Thyroid gland (tissue), 4 donors: ENCODE measurements at regions not wholly inside any gene's neighbourhood (a gene's known extent, or its start where the extent isn't known, plus 50 kb on each side); places are given as distances from the start of the nearest gene placed in this dataset.
A peak's percentile ranks its signal among the peaks of the same experiment; 100 is the strongest.

ENCODE experiments used
- DNase-seq, 2 donors: peaks; one replicate each; pipeline ENCODE4 v3.0.0-alpha.2; 2019
- H3K27ac ChIP-seq, 3 donors: fragments of 200-600 bp; sonication (generic); 1 replicate in 2 of 3; 2 replicates in 1 of 3; pipeline ENCODE4 v1.5.1; 2016 to 2019; ENCODE audit warnings: mild to moderate bottlenecking in 1 of 3, moderate library complexity in 1 of 3
- H3K27me3 ChIP-seq: fragments of 200-600 bp; sonication (generic); one replicate; pipeline ENCODE4 v1.5.1; 2019
- H3K36me3 ChIP-seq, 2 donors: fragments of 200-600 bp; sonication (generic); one replicate each; pipeline ENCODE4 v1.5.1; 2016 to 2019
- H3K4me1 ChIP-seq, 2 donors: fragments of 200-600 bp; sonication (generic); one replicate each; pipeline ENCODE4 v1.5.1; 2017 to 2019
- H3K4me3 ChIP-seq, 3 donors: fragments of 200-600 bp; sonication (generic); replicated peaks in 1 of 3; 1 replicate in 2 of 3; 2 replicates in 1 of 3; pipeline ENCODE4 v1.5.1; 2016; ENCODE audit warnings: mild to moderate bottlenecking in 1 of 3
- H3K9me3 ChIP-seq: fragments of 200-600 bp; sonication (generic); one replicate; pipeline ENCODE4 v1.5.1; 2017
- CTCF ChIP-seq, 6 experiments: fragments of 200-600 bp in 3 of 6; fragments of 450-650 bp in 3 of 6; sonication (generic) in 3 of 6; IDR thresholded peaks; one replicate each; pipeline ENCODE4 v1.5.1; 2016 to 2019; ENCODE audit warnings: antibody characterized with exemption in 6 of 6, mild to moderate bottlenecking in 2 of 6, inconsistent platforms in 1 of 6, moderate library complexity in 1 of 6
- POLR2A ChIP-seq, 2 donors: fragments of 450-650 bp; IDR thresholded peaks; one replicate each; pipeline ENCODE4 v1.6.1; 2017; ENCODE audit warnings: antibody characterized with exemption in 2 of 2, mild to moderate bottlenecking in 2 of 2, moderate library complexity in 1 of 2
- WGBS, 2 donors: methylation state at CpG; one replicate each; pipeline ENCODE4 v1.1.5; 2017; 5-methylcytosine and 5-hydroxymethylcytosine counted together
- intact Hi-C: fragments of 100-400 bp; cut with DNase I; formaldehyde crosslinking; loops from one replicate; pipeline ENCODE4 v1.15.1; 2023

- DNase-seq, result peak; percentile 60 to 70
- H3K36me3 ChIP-seq, result no peaks in the 10 kb centered on the region
- H3K27ac ChIP-seq, result no peak overlapping the region
- peaks cover 0 to 13% of the 10 kb centered on the region in 2 donors for H3K4me1 ChIP-seq
- WGBS, 2 donors, result 0 to 15% methylated on average over 6 to 24 of the region's 74 CpGs
- intact Hi-C loops, result loop anchor here (5.0 kb wide), 1 partner anchor 354 kb away; the partner anchor contains the start of gene PCDH8
- H3K4me3 ChIP-seq, result no peak overlapping the region
- TF ChIP-seq POLR2A (IDR thresholded peaks at IDR 0.05) (no peak), CTCF (IDR thresholded peaks at IDR 0.05) (peak in 5 of 6 experiments; percentile 25 to 67 (median 44))
- H3K9me3 ChIP-seq, result no peaks in the 10 kb centered on the region
- H3K27me3 ChIP-seq, result no peaks in the 10 kb centered on the region
These were observed 173.0 kb downstream of the OLFM4 start for GRCh38 chr13:53201454-53202225.

GRCh38 chr13:53204598-53204997 is 176.0 kb downstream of the OLFM4 start:
- no peak overlapping the region for H3K27ac ChIP-seq
- H3K4me3 ChIP-seq, result no peak overlapping the region
- TF ChIP-seq POLR2A (IDR thresholded peaks at IDR 0.05) (no peak), CTCF (IDR thresholded peaks at IDR 0.05) (no peak)
- no peak for DNase-seq
- no peaks in the 10 kb centered on the region for H3K27me3 ChIP-seq
- H3K4me1 ChIP-seq, result peaks cover 0 to 13% of the 10 kb centered on the region in 2 donors
- no peaks in the 10 kb centered on the region for H3K9me3 ChIP-seq
- WGBS, 2 donors, result 74 to 77% methylated on average over 4 of the region's 4 CpGs
- no peaks in the 10 kb centered on the region for H3K36me3 ChIP-seq
- intact Hi-C loops, result loop anchor here (5.0 kb wide), 1 partner anchor 357 kb away; the partner anchor contains the start of gene PCDH8

GRCh38 chr13:53206455-53206854 is 177.8 kb downstream of the OLFM4 start:
- 0 to 13% methylated on average over 1 of the region's 1 CpG for WGBS, 2 donors
- Histone ChIP-seq H3K4me1 (peaks cover 0 to 6% of the 10 kb centered on the region in 2 donors), H3K27ac (no peak overlapping the region), H3K4me3 (no peak overlapping the region), H3K27me3 (no peaks in the 10 kb centered on the region), H3K9me3 (no peaks in the 10 kb centered on the region), H3K36me3 (no peaks in the 10 kb centered on the region)
- intact Hi-C loops, result no loop called here
- DNase-seq, result no peak
- TF ChIP-seq CTCF (IDR thresholded peaks at IDR 0.05) (peak in 5 of 6 experiments; percentile 10 to 53 (median 21)), POLR2A (IDR thresholded peaks at IDR 0.05) (no peak)

- no peaks in the 10 kb centered on the region for H3K4me1 ChIP-seq
- intact Hi-C loops, result no loop called here
- TF ChIP-seq CTCF (IDR thresholded peaks at IDR 0.05) (no peak), POLR2A (IDR thresholded peaks at IDR 0.05) (no peak)
- no peak for DNase-seq
- H3K27me3 ChIP-seq, result no peaks in the 10 kb centered on the region
- H3K36me3 ChIP-seq, result no peaks in the 10 kb centered on the region
- WGBS, 2 donors, result 86 to 91% methylated on average over 3 of the region's 3 CpGs
- no peak overlapping the region for H3K4me3 ChIP-seq
- H3K27ac ChIP-seq, result no peak overlapping the region
- no peaks in the 10 kb centered on the region for H3K9me3 ChIP-seq
These were observed 178.9 kb downstream of the OLFM4 start for GRCh38 chr13:53207556-53207955.

GRCh38 chr13:53214433-53214832 is 185.8 kb downstream of the OLFM4 start:
- TF ChIP-seq POLR2A (IDR thresholded peaks at IDR 0.05), result no peak
- no peak for TF ChIP-seq CTCF (IDR thresholded peaks at IDR 0.05)
- Histone ChIP-seq H3K27ac (no peak overlapping the region), H3K4me1 (no peaks in the 10 kb centered on the region), H3K4me3 (no peak overlapping the region), H3K36me3 (no peaks in the 10 kb centered on the region), H3K27me3 (no peaks in the 10 kb centered on the region), H3K9me3 (no peaks in the 10 kb centered on the region)
- no peak for DNase-seq
- intact Hi-C loops, result no loop called here
- 56 to 71% methylated on average over 4 of the region's 4 CpGs for WGBS, 2 donors
